Cardiac muscle cell (in vitro differentiated cells and primary cell): ENCODE measurements at regions not wholly inside any gene's neighbourhood (a gene's known extent, or its start where the extent isn't known, plus 50 kb on each side); places are given as distances from the start of the nearest gene placed in this dataset.
"Not testable (repeated sequence)": the region's sequence is repeated elsewhere in the genome, so short reads cannot be mapped to it uniquely, and the experiment has no call there.

Experiments used
- DNase-seq, 2 donors: peaks; one replicate each; pipeline versions ENCODE4 v3.0.0 to v3.0.0-alpha.2; 2010 to 2017; ENCODE audit warnings: low read depth in 1 of 2, low spot score in 1 of 2
- H3K27ac ChIP-seq: fragments of 200-600 bp; sonication (generic); 2 replicates; pipeline ENCODE4 v1.5.1; 2016
- H3K27me3 ChIP-seq: fragments of 200-600 bp; sonication (generic); 2 replicates; pipeline ENCODE4 v1.6.0; 2016; ENCODE audit warnings: control low read depth
- H3K36me3 ChIP-seq: fragments of 200-600 bp; sonication (generic); 2 replicates; pipeline ENCODE4 v1.5.1; 2016; ENCODE audit warnings: control low read depth
- H3K4me1 ChIP-seq: fragments of 200-600 bp; sonication (generic); 2 replicates; pipeline ENCODE4 v1.8.1; 2017; ENCODE audit warnings: low read depth, mild to moderate bottlenecking, mixed run types
- H3K4me3 ChIP-seq: fragments of 200-600 bp; sonication (generic); 2 replicates; pipeline ENCODE4 v1.5.1; 2016; ENCODE audit warnings: mild to moderate bottlenecking
- H3K9me3 ChIP-seq: fragments of 200-600 bp; sonication (generic); 2 replicates; pipeline ENCODE4 v1.5.1; 2017; ENCODE audit warnings: low read depth, mild to moderate bottlenecking, control low read depth
- CTCF ChIP-seq: IDR thresholded peaks from 2 replicates; pipeline ENCODE4 v1.5.1; 2012; ENCODE audit warnings: low read depth, mild to moderate bottlenecking, low read length

- no peaks in the 10 kb centered on the region for H3K36me3 ChIP-seq
- no peak for DNase-seq
- H3K27ac ChIP-seq: no peak overlapping the region
- H3K4me1 ChIP-seq: no peaks in the 10 kb centered on the region
- H3K27me3 ChIP-seq: no peaks in the 10 kb centered on the region
- H3K4me3 ChIP-seq: no peak overlapping the region
- no peaks in the 10 kb centered on the region for H3K9me3 ChIP-seq
- TF ChIP-seq CTCF: no peak
These were observed 572.6 kb upstream of the SYNCRIP start for GRCh38 chr6:86215323-86215722.

GRCh38 chr6:86205980-86206379 lies 563.3 kb upstream of the SYNCRIP start:
- TF ChIP-seq CTCF: no peak
- no peak for DNase-seq

GRCh38 chr6:86203044-86203443 lies 560.4 kb upstream of the SYNCRIP start:
- no peaks in the 10 kb centered on the region for H3K27me3 ChIP-seq
- TF ChIP-seq CTCF: no peak
- no peak overlapping the region for H3K4me3 ChIP-seq
- H3K36me3 ChIP-seq: no peaks in the 10 kb centered on the region
- DNase-seq: no peak
- H3K9me3 ChIP-seq: no peaks in the 10 kb centered on the region
- no peak overlapping the region for H3K27ac ChIP-seq
- no peaks in the 10 kb centered on the region for H3K4me1 ChIP-seq

More at GRCh38 chr6:86205980-86206379, 563.3 kb upstream of the SYNCRIP start:
- H3K9me3 ChIP-seq: no peaks in the 10 kb centered on the region
- H3K27ac ChIP-seq: no peak overlapping the region
- H3K36me3 ChIP-seq: no peaks in the 10 kb centered on the region
- H3K27me3 ChIP-seq: no peaks in the 10 kb centered on the region
- H3K4me1 ChIP-seq: no peaks in the 10 kb centered on the region
- H3K4me3 ChIP-seq: no peak overlapping the region

- H3K27ac ChIP-seq: no peak overlapping the region
- H3K27me3 ChIP-seq: no peaks in the 10 kb centered on the region
- no peaks in the 10 kb centered on the region for H3K4me1 ChIP-seq
- DNase-seq: no peak
- H3K9me3 ChIP-seq: no peaks in the 10 kb centered on the region
- no peaks in the 10 kb centered on the region for H3K36me3 ChIP-seq
- no peak for TF ChIP-seq CTCF
- no peak overlapping the region for H3K4me3 ChIP-seq
These were observed 551.1 kb upstream of the SYNCRIP start for GRCh38 chr6:86193821-86194220.

- no peaks in the 10 kb centered on the region for H3K27me3 ChIP-seq
- no peaks in the 10 kb centered on the region for H3K9me3 ChIP-seq
- H3K4me3 ChIP-seq: no peak overlapping the region
- peak; percentile 9 for TF ChIP-seq CTCF
- H3K4me1 ChIP-seq: no peaks in the 10 kb centered on the region
- no peak for DNase-seq
- H3K36me3 ChIP-seq: no peaks in the 10 kb centered on the region
- H3K27ac ChIP-seq: no peak overlapping the region
These were observed 549.4 kb upstream of the SYNCRIP start for GRCh38 chr6:86192123-86192522.

GRCh38 chr6:86175149-86175548 lies 532.5 kb upstream of the SYNCRIP start:
- peak in 1 of 2 donors; percentile 23 for DNase-seq
- not testable (repeated sequence) for H3K27me3 ChIP-seq, H3K27ac ChIP-seq, H3K4me3 ChIP-seq, H3K4me1 ChIP-seq, H3K9me3 ChIP-seq, H3K36me3 ChIP-seq
